KOPT-K1 (cell line): ENCODE measurements at regions not wholly inside any gene's neighbourhood (a gene's known extent, or its start where the extent isn't known, plus 50 kb on each side); places are given as distances from the start of the nearest gene placed in this dataset.

Experiments
- H3K27ac ChIP-seq: fragments of 200-600 bp; sonication (generic); 2 replicates; pipeline ENCODE4 v1.5.1; 2016; ENCODE audit warnings: antibody characterized with exemption, mild to moderate bottlenecking, low read depth, low read length; ENCODE audit not compliant: poor library complexity, severe bottlenecking
- H3K36me3 ChIP-seq: fragments of 200-600 bp; sonication (generic); 2 replicates; pipeline ENCODE4 v1.5.1; 2017; ENCODE audit warnings: antibody characterized with exemption, mild to moderate bottlenecking, low read length, moderate library complexity; ENCODE audit not compliant: insufficient read depth
- H3K9me3 ChIP-seq: fragments of 200-600 bp; sonication (generic); 2 replicates; pipeline ENCODE4 v1.5.1; 2017; ENCODE audit warnings: antibody characterized with exemption, low read length, mild to moderate bottlenecking; ENCODE audit not compliant: insufficient read depth, poor library complexity, severe bottlenecking

- no peaks in the 10 kb centered on the region for H3K36me3 ChIP-seq
- H3K27ac ChIP-seq = no peak overlapping the region
Measured at GRCh38 chr9:108275906-108276305, 579.9 kb downstream of the ACTL7B start.

GRCh38 chr9:108274971-108275370, 580.8 kb downstream of the ACTL7B start:
- Histone ChIP-seq H3K27ac (no peak overlapping the region), H3K9me3 (no peaks in the 10 kb centered on the region), H3K36me3 (no peaks in the 10 kb centered on the region)

More at GRCh38 chr9:108275906-108276305, 579.9 kb downstream of the ACTL7B start:
- no peaks in the 10 kb centered on the region for H3K9me3 ChIP-seq

- Histone ChIP-seq H3K27ac (no peak overlapping the region), H3K9me3 (no peaks in the 10 kb centered on the region), H3K36me3 (no peaks in the 10 kb centered on the region)
Measured at GRCh38 chr9:108273988-108274387, 581.8 kb downstream of the ACTL7B start.

GRCh38 chr9:108272349-108272899, 583.4 kb downstream of the ACTL7B start:
- H3K36me3 ChIP-seq = no peaks in the 10 kb centered on the region
- no peaks in the 10 kb centered on the region for H3K9me3 ChIP-seq
- H3K27ac ChIP-seq = no peak overlapping the region

- Histone ChIP-seq H3K27ac (no peak overlapping the region), H3K9me3 (no peaks in the 10 kb centered on the region)
Measured at GRCh38 chr9:108271646-108272348, 584.0 kb downstream of the ACTL7B start.

GRCh38 chr9:108271236-108271635, 584.5 kb downstream of the ACTL7B start:
- Histone ChIP-seq H3K27ac (no peak overlapping the region), H3K36me3 (no peaks in the 10 kb centered on the region), H3K9me3 (no peaks in the 10 kb centered on the region)

More at GRCh38 chr9:108271646-108272348, 584.0 kb downstream of the ACTL7B start:
- no peaks in the 10 kb centered on the region for H3K36me3 ChIP-seq

GRCh38 chr9:108270561-108270960, 585.2 kb downstream of the ACTL7B start:
- H3K27ac ChIP-seq = no peak overlapping the region
- H3K36me3 ChIP-seq = no peaks in the 10 kb centered on the region
- H3K9me3 ChIP-seq = no peaks in the 10 kb centered on the region

- Histone ChIP-seq H3K9me3 (no peaks in the 10 kb centered on the region), H3K36me3 (no peaks in the 10 kb centered on the region), H3K27ac (no peak overlapping the region)
Measured at GRCh38 chr9:108270051-108270450, 585.7 kb downstream of the ACTL7B start.

- Histone ChIP-seq H3K27ac (no peak overlapping the region), H3K36me3 (no peaks in the 10 kb centered on the region), H3K9me3 (no peaks in the 10 kb centered on the region)
Measured at GRCh38 chr9:108269371-108269770, 586.4 kb downstream of the ACTL7B start.

- H3K27ac ChIP-seq = no peak overlapping the region
- H3K36me3 ChIP-seq = no peaks in the 10 kb centered on the region
- H3K9me3 ChIP-seq = no peaks in the 10 kb centered on the region
Measured at GRCh38 chr9:108265065-108265464, 590.7 kb downstream of the ACTL7B start.

GRCh38 chr9:108264093-108264492, 591.7 kb downstream of the ACTL7B start:
- no peaks in the 10 kb centered on the region for H3K9me3 ChIP-seq
- no peaks in the 10 kb centered on the region for H3K36me3 ChIP-seq
- no peak overlapping the region for H3K27ac ChIP-seq

- no peaks in the 10 kb centered on the region for H3K36me3 ChIP-seq
- no peaks in the 10 kb centered on the region for H3K9me3 ChIP-seq
- no peak overlapping the region for H3K27ac ChIP-seq
Measured at GRCh38 chr9:108262836-108263235, 593.0 kb downstream of the ACTL7B start.

GRCh38 chr9:108259917-108260675, 595.7 kb downstream of the ACTL7B start:
- Histone ChIP-seq H3K36me3 (no peaks in the 10 kb centered on the region), H3K9me3 (no peaks in the 10 kb centered on the region), H3K27ac (no peak overlapping the region)

- H3K9me3 ChIP-seq = no peaks in the 10 kb centered on the region
- H3K27ac ChIP-seq = no peak overlapping the region
- no peaks in the 10 kb centered on the region for H3K36me3 ChIP-seq
Measured at GRCh38 chr9:108258640-108259039, 597.1 kb downstream of the ACTL7B start.

- Histone ChIP-seq H3K9me3 (no peaks in the 10 kb centered on the region), H3K36me3 (no peaks in the 10 kb centered on the region), H3K27ac (no peak overlapping the region)
Measured at GRCh38 chr9:108257382-108257781, 598.4 kb downstream of the ACTL7B start.
